ENCODE measurements at regions not wholly inside any gene's neighbourhood (a gene's known extent, or its start where the extent isn't known, plus 50 kb on each side); places are given as distances from the start of the nearest gene placed in this dataset.

- no peak overlapping the region for H3K4me3 ChIP-seq (ENCODE audit: low read depth, low read length)
- TF ChIP-seq CTCF (IDR thresholded peaks at IDR 0.05; ENCODE audit: low read depth, low read length), result no peak
Observed at GRCh38 chr11:121761186-121761585, 308.4 kb upstream of the SORL1-AS1 start.

GRCh38 chr11:121757480-121758125 is 304.8 kb upstream of the SORL1-AS1 start:
- no peak for TF ChIP-seq CTCF (IDR thresholded peaks at IDR 0.05; ENCODE audit: low read depth, low read length)
- no peak overlapping the region for H3K4me3 ChIP-seq (ENCODE audit: low read depth, low read length)

GRCh38 chr11:121755906-121756305 is 303.1 kb upstream of the SORL1-AS1 start:
- TF ChIP-seq CTCF (IDR thresholded peaks at IDR 0.05; ENCODE audit: low read depth, low read length), result no peak
- no peak overlapping the region for H3K4me3 ChIP-seq (ENCODE audit: low read depth, low read length)

- TF ChIP-seq CTCF (IDR thresholded peaks at IDR 0.05; ENCODE audit: low read depth, low read length), result no peak
Observed at GRCh38 chr11:121755191-121755590, 302.4 kb upstream of the SORL1-AS1 start.

GRCh38 chr11:121754598-121754997 is 301.8 kb upstream of the SORL1-AS1 start:
- no peak overlapping the region for H3K4me3 ChIP-seq (ENCODE audit: low read depth, low read length)
- TF ChIP-seq CTCF (IDR thresholded peaks at IDR 0.05; ENCODE audit: low read depth, low read length), result no peak

More at GRCh38 chr11:121755191-121755590, 302.4 kb upstream of the SORL1-AS1 start:
- H3K4me3 ChIP-seq (ENCODE audit: low read depth, low read length), result no peak overlapping the region

- H3K4me3 ChIP-seq (ENCODE audit: low read depth, low read length), result no peak overlapping the region
- TF ChIP-seq CTCF (IDR thresholded peaks at IDR 0.05; ENCODE audit: low read depth, low read length), result no peak
Observed at GRCh38 chr11:121749691-121750090, 296.9 kb upstream of the SORL1-AS1 start.

GRCh38 chr11:121748068-121748467 is 295.3 kb upstream of the SORL1-AS1 start:
- no peak overlapping the region for H3K4me3 ChIP-seq (ENCODE audit: low read depth, low read length)

More at GRCh38 chr11:121748068-121748467, 295.3 kb upstream of the SORL1-AS1 start:
- TF ChIP-seq CTCF (IDR thresholded peaks at IDR 0.05; ENCODE audit: low read depth, low read length), result no peak
